C4-2B (cell line): ENCODE measurements at regions not wholly inside any gene's neighbourhood (a gene's known extent, or its start where the extent isn't known, plus 50 kb on each side); places are given as distances from the start of the nearest gene placed in this dataset.
"Not testable (repeated sequence)": the region's sequence is repeated elsewhere in the genome, so short reads cannot be mapped to it uniquely, and the experiment has no call there.

Experiments
- H3K27ac ChIP-seq: fragments of 450-650 bp; 2 replicates; pipeline ENCODE4 v1.5.1; 2017
- CTCF ChIP-seq: fragments of 450-650 bp; conservative IDR thresholded peaks from 2 replicates; pipeline ENCODE4 v1.5.1; 2017; ENCODE audit warnings: mild to moderate bottlenecking
- ZFX ChIP-seq: fragments of 450-650 bp; IDR thresholded peaks from 2 replicates; pipeline ENCODE4 v1.6.1; 2017

- TF ChIP-seq ZFX, result no peak
- TF ChIP-seq CTCF, result no peak
- H3K27ac ChIP-seq, result no peak overlapping the region
These were observed 69.2 kb upstream of the SHANK2 start for GRCh38 chr11:71321433-71322191.

- H3K27ac ChIP-seq, result no peak overlapping the region
- no peak for TF ChIP-seq CTCF
These were observed 64.3 kb upstream of the SHANK2 start for GRCh38 chr11:71316701-71317100.

GRCh38 chr11:71312616-71313015 lies 60.2 kb upstream of the SHANK2 start:
- H3K27ac ChIP-seq, result not testable (repeated sequence)

- no peak overlapping the region for H3K27ac ChIP-seq
- TF ChIP-seq ZFX, result no peak
- TF ChIP-seq CTCF, result no peak
These were observed 59.6 kb upstream of the SHANK2 start for GRCh38 chr11:71311928-71312510.

- TF ChIP-seq ZFX (no peak), CTCF (no peak)
- no peak overlapping the region for H3K27ac ChIP-seq
These were observed 59.0 kb upstream of the SHANK2 start for GRCh38 chr11:71311176-71311925.

- TF ChIP-seq ZFX (no peak), CTCF (no peak)
- H3K27ac ChIP-seq, result no peak overlapping the region
These were observed 57.8 kb upstream of the SHANK2 start for GRCh38 chr11:71310184-71310583.

- TF ChIP-seq CTCF, result no peak
- TF ChIP-seq ZFX, result no peak
These were observed 57.2 kb upstream of the SHANK2 start for GRCh38 chr11:71309611-71310010.

More at GRCh38 chr11:71309611-71310010, 57.2 kb upstream of the SHANK2 start:
- H3K27ac ChIP-seq, result no peak overlapping the region
